ENCODE measurements at regions not wholly inside any gene's neighbourhood (a gene's known extent, or its start where the extent isn't known, plus 50 kb on each side); places are given as distances from the start of the nearest gene placed in this dataset.

GRCh38 chr6:140581601-140582000 is 1207.2 kb upstream of the CITED2 start:
- ChIA-PET CTCF (no interaction called here), POLR2A (no interaction called here)
- TF ChIP-seq, protein P1, sequence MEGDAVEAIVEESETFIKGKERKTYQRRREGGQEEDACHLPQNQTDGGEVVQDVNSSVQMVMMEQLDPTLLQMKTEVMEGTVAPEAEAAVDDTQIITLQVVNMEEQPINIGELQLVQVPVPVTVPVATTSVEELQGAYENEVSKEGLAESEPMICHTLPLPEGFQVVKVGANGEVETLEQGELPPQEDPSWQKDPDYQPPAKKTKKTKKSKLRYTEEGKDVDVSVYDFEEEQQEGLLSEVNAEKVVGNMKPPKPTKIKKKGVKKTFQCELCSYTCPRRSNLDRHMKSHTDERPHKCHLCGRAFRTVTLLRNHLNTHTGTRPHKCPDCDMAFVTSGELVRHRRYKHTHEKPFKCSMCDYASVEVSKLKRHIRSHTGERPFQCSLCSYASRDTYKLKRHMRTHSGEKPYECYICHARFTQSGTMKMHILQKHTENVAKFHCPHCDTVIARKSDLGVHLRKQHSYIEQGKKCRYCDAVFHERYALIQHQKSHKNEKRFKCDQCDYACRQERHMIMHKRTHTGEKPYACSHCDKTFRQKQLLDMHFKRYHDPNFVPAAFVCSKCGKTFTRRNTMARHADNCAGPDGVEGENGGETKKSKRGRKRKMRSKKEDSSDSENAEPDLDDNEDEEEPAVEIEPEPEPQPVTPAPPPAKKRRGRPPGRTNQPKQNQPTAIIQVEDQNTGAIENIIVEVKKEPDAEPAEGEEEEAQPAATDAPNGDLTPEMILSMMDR (IDR thresholded peaks at IDR 0.05; ENCODE audit: control extremely low read depth, extremely low read depth, low read depth, missing control alignments) = no peak
- no peak for DNase-seq (ENCODE audit: extremely low spot score)

- TF ChIP-seq, protein P1 (IDR thresholded peaks at IDR 0.05; ENCODE audit: control extremely low read depth, extremely low read depth, low read depth, missing control alignments) = no peak
- ChIA-PET POLR2A (no interaction called here), CTCF (no interaction called here)
- DNase-seq (ENCODE audit: extremely low spot score) = no peak
These were observed 1205.5 kb upstream of the CITED2 start for GRCh38 chr6:140579918-140580317.

GRCh38 chr6:140576004-140576555 is 1201.6 kb upstream of the CITED2 start:
- ChIA-PET CTCF (interaction anchor here (0.8 to 2.5 kb wide), 3 partner anchors 8 to 25 kb away, joined by 3 to 8 read pairs (median 3); no protein-coding TSS in a partner anchor), POLR2A (no interaction called here)
- TF ChIP-seq, protein P1 (IDR thresholded peaks at IDR 0.05; ENCODE audit: control extremely low read depth, extremely low read depth, low read depth, missing control alignments) = no peak
- DNase-seq (ENCODE audit: extremely low spot score) = no peak

GRCh38 chr6:140572867-140573266 is 1198.4 kb upstream of the CITED2 start:
- POLR2A ChIA-PET = no interaction called here
- CTCF ChIA-PET = interaction anchor here (0.8 to 1.3 kb wide), 2 partner anchors 17 to 29 kb away, joined by 3 read pairs; no protein-coding TSS in a partner anchor
- DNase-seq (ENCODE audit: extremely low spot score) = no peak
- TF ChIP-seq, protein P1 (IDR thresholded peaks at IDR 0.05; ENCODE audit: control extremely low read depth, extremely low read depth, low read depth, missing control alignments) = no peak

- TF ChIP-seq, protein P1 (IDR thresholded peaks at IDR 0.05; ENCODE audit: control extremely low read depth, extremely low read depth, low read depth, missing control alignments) = no peak
- CTCF ChIA-PET = interaction anchor here (0.8 to 1.1 kb wide), 2 partner anchors 16 to 219 kb away, joined by 3 read pairs; no protein-coding TSS in a partner anchor
- POLR2A ChIA-PET = no interaction called here
- no peak for DNase-seq (ENCODE audit: extremely low spot score)
These were observed 1197.7 kb upstream of the CITED2 start for GRCh38 chr6:140572129-140572528.

DNA sequence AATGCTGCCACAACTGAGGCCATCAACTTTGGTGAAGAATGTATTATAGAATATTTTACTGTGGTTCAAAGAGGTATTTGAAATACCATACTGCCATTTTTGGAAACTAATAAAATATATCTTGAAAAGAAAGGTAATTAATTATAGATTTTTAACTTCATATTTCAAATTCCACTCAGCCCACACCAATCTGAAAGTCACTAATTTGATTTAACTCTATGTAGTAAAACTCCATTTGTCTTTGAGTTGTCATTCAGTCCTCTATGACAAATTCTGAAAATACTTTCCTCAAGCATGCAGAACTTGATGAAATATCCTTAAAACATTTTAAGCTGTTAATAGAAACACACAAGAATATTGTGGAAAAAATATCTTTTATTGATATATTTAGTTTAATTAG is 1196.7 kb upstream of the CITED2 start:
- ChIA-PET CTCF (interaction anchor here (0.8 to 1.1 kb wide), 2 partner anchors 9 to 14 kb away, joined by 3 read pairs; no protein-coding TSS in a partner anchor), POLR2A (no interaction called here)
- DNase-seq (ENCODE audit: extremely low spot score) = no peak
- TF ChIP-seq, protein P1 (IDR thresholded peaks at IDR 0.05; ENCODE audit: control extremely low read depth, extremely low read depth, low read depth, missing control alignments) = no peak
